Neural progenitor cell (in vitro differentiated cells): ENCODE measurements at regions not wholly inside any gene's neighbourhood (a gene's known extent, or its start where the extent isn't known, plus 50 kb on each side); places are given as distances from the start of the nearest gene placed in this dataset.

Experiments used
- DNase-seq: peaks from one replicate; pipeline ENCODE4 v3.0.0-alpha.2; 2016; ENCODE audit warnings: low spot score
- H2AFZ ChIP-seq: fragments of 200-600 bp; sonication (generic); replicated peaks from 2 replicates; pipeline ENCODE4 v1.6.1; 2016; ENCODE audit warnings: antibody characterized with exemption
- H3F3A ChIP-seq: fragments of 200-600 bp; sonication (generic); 2 replicates; pipeline ENCODE4 v1.6.1; 2016; ENCODE audit warnings: antibody characterized with exemption, low read depth
- H3K27ac ChIP-seq: fragments of 200-600 bp; sonication (generic); 2 replicates; pipeline ENCODE4 v1.5.1; 2016; ENCODE audit warnings: mild to moderate bottlenecking
- H3K27me3 ChIP-seq: fragments of 200-600 bp; sonication (generic); 2 replicates; pipeline ENCODE4 v1.6.1; 2016; ENCODE audit warnings: mild to moderate bottlenecking, moderate library complexity
- H3K36me3 ChIP-seq: fragments of 200-600 bp; sonication (generic); 2 replicates; pipeline ENCODE4 v1.5.1; 2016
- H3K4me1 ChIP-seq: fragments of 200-600 bp; sonication (generic); 2 replicates; pipeline ENCODE4 v1.6.1; 2016; ENCODE audit warnings: mixed run types
- H3K4me2 ChIP-seq: fragments of 200-600 bp; sonication (generic); 2 replicates; pipeline ENCODE4 v1.6.1; 2016
- H3K4me3 ChIP-seq: fragments of 200-600 bp; sonication (generic); 2 replicates; pipeline ENCODE4 v1.5.1; 2016
- H3K79me2 ChIP-seq: fragments of 200-600 bp; sonication (generic); 2 replicates; pipeline ENCODE4 v1.6.1; 2016; ENCODE audit warnings: low read depth
- H3K9ac ChIP-seq: fragments of 200-600 bp; sonication (generic); 2 replicates; pipeline ENCODE4 v1.6.1; 2016
- H3K9me3 ChIP-seq: fragments of 200-600 bp; sonication (generic); 2 replicates; pipeline ENCODE4 v1.5.1; 2016; ENCODE audit warnings: low read depth
- H4K20me1 ChIP-seq: fragments of 200-600 bp; sonication (generic); 2 replicates; pipeline ENCODE4 v1.6.1; 2016; ENCODE audit warnings: low read depth
- H3K27ac Mint-ChIP-seq: 3 replicates; pipeline ENCODE4 v1.8.0; 2021; ENCODE audit warnings: mixed read lengths
- H3K27me3 Mint-ChIP-seq: 2 replicates; pipeline ENCODE4 v1.8.0; 2022; ENCODE audit warnings: low read depth, mild to moderate bottlenecking, inconsistent platforms, moderate library complexity, mixed read lengths; ENCODE audit not compliant: insufficient read depth
- H3K36me3 Mint-ChIP-seq: 3 replicates; pipeline ENCODE4 v1.8.0; 2021; ENCODE audit warnings: mixed read lengths
- H3K4me1 Mint-ChIP-seq: 3 replicates; pipeline ENCODE4 v1.8.0; 2021; ENCODE audit warnings: mixed read lengths
- H3K4me3 Mint-ChIP-seq: 3 replicates; pipeline ENCODE4 v1.8.0; 2021; ENCODE audit warnings: mild to moderate bottlenecking, moderate library complexity, mixed read lengths
- H3K9me3 Mint-ChIP-seq: 3 replicates; pipeline ENCODE4 v1.8.0; 2020; ENCODE audit warnings: mixed read lengths
- CTCF ChIP-seq: fragments of 200-600 bp; sonication (generic); IDR thresholded peaks from 2 replicates; pipeline ENCODE4 v1.5.1; 2017; ENCODE audit warnings: antibody characterized with exemption, mild to moderate bottlenecking
- EZH2 ChIP-seq: fragments of 200-600 bp; sonication (generic); IDR thresholded peaks from 2 replicates; pipeline ENCODE4 v1.6.1; 2017; ENCODE audit warnings: antibody characterized with exemption, mild to moderate bottlenecking, moderate library complexity
- EZH2phosphoT487 ChIP-seq: fragments of 200-600 bp; sonication (generic); IDR thresholded peaks from 2 replicates; pipeline ENCODE4 v1.6.1; 2017; ENCODE audit warnings: antibody characterized with exemption

GRCh38 chr5:61869333-61869732, 436.7 kb upstream of the KIF2A start:
- Mint-ChIP-seq H3K27me3 (no peaks in the 10 kb centered on the region), H3K9me3 (peaks cover 26% of the 10 kb centered on the region), H3K4me1 (no peaks in the 10 kb centered on the region), H3K36me3 (peaks cover 6% of the 10 kb centered on the region), H3K27ac (no peak overlapping the region), H3K4me3 (no peak overlapping the region)
- no peaks in the 10 kb centered on the region for H3K79me2 ChIP-seq
- TF ChIP-seq EZH2phosphoT487 (no peak), EZH2 (no peak), CTCF (no peak)
- DNase-seq: no peak
- no peak overlapping the region for H3K9ac ChIP-seq
- no peaks in the 10 kb centered on the region for H4K20me1 ChIP-seq
- no peaks in the 10 kb centered on the region for H3K4me1 ChIP-seq
- H3F3A ChIP-seq: no peaks in the 10 kb centered on the region
- no peak overlapping the region for H3K4me2 ChIP-seq
- H2AFZ ChIP-seq: no peak overlapping the region
- no peaks in the 10 kb centered on the region for H3K36me3 ChIP-seq
- no peaks in the 10 kb centered on the region for H3K27me3 ChIP-seq
- H3K27ac ChIP-seq: no peak overlapping the region
- no peak overlapping the region for H3K4me3 ChIP-seq
- peaks cover 4% of the 10 kb centered on the region for H3K9me3 ChIP-seq

- Histone ChIP-seq H3K9me3 (no peaks in the 10 kb centered on the region), H2AFZ (no peak overlapping the region), H3K4me2 (no peak overlapping the region), H3K27me3 (no peaks in the 10 kb centered on the region), H3K4me1 (no peaks in the 10 kb centered on the region), H3K4me3 (no peak overlapping the region), H3K9ac (no peak overlapping the region), H3F3A (no peaks in the 10 kb centered on the region), H3K36me3 (no peaks in the 10 kb centered on the region), H4K20me1 (no peaks in the 10 kb centered on the region), H3K27ac (no peak overlapping the region), H3K79me2 (no peaks in the 10 kb centered on the region)
- H3K4me1 Mint-ChIP-seq: peaks cover 7% of the 10 kb centered on the region
- DNase-seq: no peak
- H3K9me3 Mint-ChIP-seq: peaks cover under 1% of the 10 kb centered on the region
- peak overlapping the region; percentile 70 for H3K27ac Mint-ChIP-seq
- H3K4me3 Mint-ChIP-seq: no peak overlapping the region
- H3K27me3 Mint-ChIP-seq: no peaks in the 10 kb centered on the region
- TF ChIP-seq EZH2 (no peak), EZH2phosphoT487 (no peak), CTCF (no peak)
- H3K36me3 Mint-ChIP-seq: no peaks in the 10 kb centered on the region
Observed at GRCh38 chr5:61878471-61878870, 427.5 kb upstream of the KIF2A start.

GRCh38 chr5:61881821-61882487, 424.1 kb upstream of the KIF2A start:
- Mint-ChIP-seq H3K27me3 (peaks cover 4% of the 10 kb centered on the region), H3K4me3 (no peak overlapping the region), H3K9me3 (no peaks in the 10 kb centered on the region), H3K4me1 (peaks cover 22% of the 10 kb centered on the region), H3K27ac (no peak overlapping the region), H3K36me3 (no peaks in the 10 kb centered on the region)
- DNase-seq: no peak
- Histone ChIP-seq H3K27me3 (no peaks in the 10 kb centered on the region), H3K36me3 (no peaks in the 10 kb centered on the region), H3K9ac (no peak overlapping the region), H3K4me3 (no peak overlapping the region), H3F3A (no peaks in the 10 kb centered on the region), H2AFZ (no peak overlapping the region), H3K4me1 (peaks cover 14% of the 10 kb centered on the region), H3K27ac (no peak overlapping the region), H4K20me1 (no peaks in the 10 kb centered on the region), H3K9me3 (no peaks in the 10 kb centered on the region), H3K4me2 (no peak overlapping the region), H3K79me2 (no peaks in the 10 kb centered on the region)
- no peak for TF ChIP-seq CTCF
- no peak for TF ChIP-seq EZH2
- no peak for TF ChIP-seq EZH2phosphoT487
